Kidney (tissue), 13 donors: ENCODE measurements at regions not wholly inside any gene's neighbourhood (a gene's known extent, or its start where the extent isn't known, plus 50 kb on each side); places are given as distances from the start of the nearest gene placed in this dataset.

ENCODE experiments used
- DNase-seq, 5 donors: peaks; one replicate each; pipeline ENCODE4 v3.0.0-alpha.2; 2013 to 2020
- FAIRE-seq: peaks from 2 replicates; lab custom pipeline; 2012; peaks lifted over from hg19 to GRCh38; lab: Jason Lieb, UNC
- H3K27ac ChIP-seq, 2 donors: one replicate each; pipeline ENCODE4 v1.7.0; 2013; ENCODE audit warnings: low read depth in 2 of 2, low read length in 2 of 2, inconsistent platforms in 1 of 2
- H3K27me3 ChIP-seq: one replicate; pipeline ENCODE4 v1.7.1; 2013; ENCODE audit warnings: low read length, inconsistent platforms; ENCODE audit not compliant: control insufficient read depth, insufficient read depth
- H3K36me3 ChIP-seq, 3 donors: one replicate each; pipeline versions ENCODE4 v1.7.0 to v1.7.1; 2013; ENCODE audit warnings: low read length in 3 of 3, control low read depth in 1 of 3, inconsistent platforms in 1 of 3; ENCODE audit not compliant: insufficient read depth in 3 of 3, control insufficient read depth in 2 of 3
- H3K4me1 ChIP-seq, 3 donors: one replicate each; pipeline versions ENCODE4 v1.7.0 to v1.7.1; 2013; ENCODE audit warnings: low read length in 3 of 3, inconsistent platforms in 1 of 3, low read depth in 1 of 3; ENCODE audit not compliant: control insufficient read depth in 2 of 3, insufficient read depth in 2 of 3
- H3K4me3 ChIP-seq, 3 donors: one replicate each; pipeline versions ENCODE4 v1.7.0 to v1.8.1; 2013; ENCODE audit warnings: low read length in 3 of 3, control low read depth in 1 of 3, inconsistent platforms in 1 of 3
- H3K9ac ChIP-seq, 3 donors: one replicate each; pipeline versions ENCODE4 v1.7.0 to v1.7.1; 2013; ENCODE audit warnings: low read length in 3 of 3, control low read depth in 1 of 3, inconsistent platforms in 1 of 3
- H3K9me3 ChIP-seq, 3 donors: one replicate each; pipeline versions ENCODE4 v1.7.0 to v1.7.1; 2013; ENCODE audit warnings: low read length in 3 of 3, control low read depth in 1 of 3, inconsistent platforms in 1 of 3; ENCODE audit not compliant: control insufficient read depth in 2 of 3, insufficient read depth in 1 of 3
- intact Hi-C: fragments of 100-400 bp; cut with DNase I; formaldehyde crosslinking; loops from one replicate; pipeline ENCODE4 v1.11.1; 2022
- TF ChIP-seq, protein P1 (sequence below): IDR thresholded peaks from 3 replicates; pipeline ENCODE4 v1.5.1; 2012; ENCODE audit warnings: mild to moderate bottlenecking, moderate library complexity, borderline replicate concordance; ENCODE audit not compliant: insufficient read depth; ENCODE audit errors: extremely low read depth
- donor health status: control.
- donor health status: control.
- donor health status: control.
- donor health status: control.
- donor health status: control.
- donor health status: DM: yes; HTN: yes; CAD: no.
- donor health status: Normal renal cell carcinoma (clear cell type).

GRCh38 chr11:11119917-11120316 lies 233.1 kb downstream of the CSNK2A3 start:
- TF ChIP-seq, protein P1, sequence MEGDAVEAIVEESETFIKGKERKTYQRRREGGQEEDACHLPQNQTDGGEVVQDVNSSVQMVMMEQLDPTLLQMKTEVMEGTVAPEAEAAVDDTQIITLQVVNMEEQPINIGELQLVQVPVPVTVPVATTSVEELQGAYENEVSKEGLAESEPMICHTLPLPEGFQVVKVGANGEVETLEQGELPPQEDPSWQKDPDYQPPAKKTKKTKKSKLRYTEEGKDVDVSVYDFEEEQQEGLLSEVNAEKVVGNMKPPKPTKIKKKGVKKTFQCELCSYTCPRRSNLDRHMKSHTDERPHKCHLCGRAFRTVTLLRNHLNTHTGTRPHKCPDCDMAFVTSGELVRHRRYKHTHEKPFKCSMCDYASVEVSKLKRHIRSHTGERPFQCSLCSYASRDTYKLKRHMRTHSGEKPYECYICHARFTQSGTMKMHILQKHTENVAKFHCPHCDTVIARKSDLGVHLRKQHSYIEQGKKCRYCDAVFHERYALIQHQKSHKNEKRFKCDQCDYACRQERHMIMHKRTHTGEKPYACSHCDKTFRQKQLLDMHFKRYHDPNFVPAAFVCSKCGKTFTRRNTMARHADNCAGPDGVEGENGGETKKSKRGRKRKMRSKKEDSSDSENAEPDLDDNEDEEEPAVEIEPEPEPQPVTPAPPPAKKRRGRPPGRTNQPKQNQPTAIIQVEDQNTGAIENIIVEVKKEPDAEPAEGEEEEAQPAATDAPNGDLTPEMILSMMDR: no peak
- Histone ChIP-seq H3K4me3 (no peak overlapping the region), H3K9ac (no peak overlapping the region), H3K4me1 (no peaks in the 10 kb centered on the region), H3K27me3 (no peaks in the 10 kb centered on the region), H3K36me3 (no peaks in the 10 kb centered on the region), H3K27ac (no peak overlapping the region), H3K9me3 (no peaks in the 10 kb centered on the region)
- DNase-seq: no peak
- no peak for FAIRE-seq
- intact Hi-C loops: no loop called here

GRCh38 chr11:11117730-11118129 lies 235.3 kb downstream of the CSNK2A3 start:
- DNase-seq: no peak
- intact Hi-C loops: no loop called here
- no peak for FAIRE-seq
- H3K9ac ChIP-seq: no peak overlapping the region
- no peak overlapping the region for H3K4me3 ChIP-seq
- TF ChIP-seq, protein P1: no peak
- no peak overlapping the region for H3K27ac ChIP-seq
- peaks cover 0 to 9% (median 4%) of the 10 kb centered on the region in 3 donors for H3K9me3 ChIP-seq
- no peaks in the 10 kb centered on the region for H3K4me1 ChIP-seq
- no peaks in the 10 kb centered on the region for H3K27me3 ChIP-seq
- H3K36me3 ChIP-seq: no peaks in the 10 kb centered on the region

DNA sequence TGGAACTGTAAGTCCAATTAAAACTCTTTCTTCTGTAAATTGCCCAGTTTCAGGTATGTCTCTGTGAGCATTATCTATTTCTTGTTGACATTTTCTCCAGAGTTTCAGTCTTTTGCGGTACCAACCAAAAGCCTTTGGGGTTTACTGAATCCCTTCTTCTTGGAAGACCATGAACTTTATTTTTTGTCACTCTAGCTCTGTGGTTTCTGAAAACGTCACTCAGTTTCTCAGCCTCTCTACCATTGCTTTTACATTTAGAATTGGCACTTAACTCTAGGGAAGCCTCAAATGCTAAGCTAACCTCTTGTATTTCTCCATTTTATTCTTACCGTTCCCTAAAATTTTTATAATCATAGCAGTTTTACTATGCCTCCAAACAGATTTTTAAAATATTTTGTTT lies 237.6 kb downstream of the CSNK2A3 start:
- DNase-seq: no peak
- intact Hi-C loops: no loop called here
- Histone ChIP-seq H3K9me3 (peaks cover 0 to 9% (median 4%) of the 10 kb centered on the region in 3 donors), H3K36me3 (no peaks in the 10 kb centered on the region), H3K4me1 (no peaks in the 10 kb centered on the region), H3K27ac (no peak overlapping the region), H3K27me3 (no peaks in the 10 kb centered on the region), H3K9ac (no peak overlapping the region), H3K4me3 (no peak overlapping the region)
- FAIRE-seq: no peak
- TF ChIP-seq, protein P1: no peak

DNA sequence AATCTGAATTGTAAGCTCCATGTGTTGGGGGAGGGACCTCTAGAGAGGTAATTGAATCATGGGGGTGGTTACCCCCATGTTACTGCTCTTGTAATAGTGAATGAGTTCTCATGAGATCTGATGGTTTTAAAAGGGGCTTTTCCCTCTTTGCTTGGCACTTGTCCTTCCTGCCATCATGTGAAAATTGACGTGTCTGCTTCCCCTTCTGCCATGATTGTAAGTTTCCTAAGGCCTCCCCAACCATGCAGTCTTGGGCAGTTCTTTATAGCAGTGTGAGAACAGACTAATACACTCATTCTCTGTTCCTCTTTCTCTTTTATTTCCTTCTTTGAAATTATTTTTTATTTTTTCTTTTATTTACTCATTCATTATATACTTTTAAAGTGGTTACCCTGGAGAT lies 239.4 kb downstream of the CSNK2A3 start:
- Histone ChIP-seq H3K27me3 (no peaks in the 10 kb centered on the region), H3K27ac (no peak overlapping the region), H3K9me3 (peaks cover 0 to 9% (median 4%) of the 10 kb centered on the region in 3 donors), H3K36me3 (no peaks in the 10 kb centered on the region), H3K4me1 (no peaks in the 10 kb centered on the region), H3K9ac (no peak overlapping the region), H3K4me3 (no peak overlapping the region)
- intact Hi-C loops: no loop called here
- TF ChIP-seq, protein P1: no peak
- DNase-seq: no peak
- FAIRE-seq: no peak
